T47D (cell line): ENCODE measurements at regions not wholly inside any gene's neighbourhood (a gene's known extent, or its start where the extent isn't known, plus 50 kb on each side); places are given as distances from the start of the nearest gene placed in this dataset.

Source experiments
- DNase-seq, 2 experiments: peaks; one replicate each; pipeline versions ENCODE4 v3.0.0 to v3.0.0-alpha.2; 2011 to 2012; ENCODE audit warnings: low read depth in 1 of 2, low spot score in 1 of 2
- JUND ChIP-seq: IDR thresholded peaks from 2 replicates; pipeline ENCODE4 v1.6.1; 2012; ENCODE audit warnings: low read depth
- in situ Hi-C: cut with HindIII; loops from 2 replicates; pipeline ENCODE4 v1.10.0; 2016; ENCODE audit warnings: low sequenced_read_pairs, low pct_unique_long_range_greater_than_20kb

DNA sequence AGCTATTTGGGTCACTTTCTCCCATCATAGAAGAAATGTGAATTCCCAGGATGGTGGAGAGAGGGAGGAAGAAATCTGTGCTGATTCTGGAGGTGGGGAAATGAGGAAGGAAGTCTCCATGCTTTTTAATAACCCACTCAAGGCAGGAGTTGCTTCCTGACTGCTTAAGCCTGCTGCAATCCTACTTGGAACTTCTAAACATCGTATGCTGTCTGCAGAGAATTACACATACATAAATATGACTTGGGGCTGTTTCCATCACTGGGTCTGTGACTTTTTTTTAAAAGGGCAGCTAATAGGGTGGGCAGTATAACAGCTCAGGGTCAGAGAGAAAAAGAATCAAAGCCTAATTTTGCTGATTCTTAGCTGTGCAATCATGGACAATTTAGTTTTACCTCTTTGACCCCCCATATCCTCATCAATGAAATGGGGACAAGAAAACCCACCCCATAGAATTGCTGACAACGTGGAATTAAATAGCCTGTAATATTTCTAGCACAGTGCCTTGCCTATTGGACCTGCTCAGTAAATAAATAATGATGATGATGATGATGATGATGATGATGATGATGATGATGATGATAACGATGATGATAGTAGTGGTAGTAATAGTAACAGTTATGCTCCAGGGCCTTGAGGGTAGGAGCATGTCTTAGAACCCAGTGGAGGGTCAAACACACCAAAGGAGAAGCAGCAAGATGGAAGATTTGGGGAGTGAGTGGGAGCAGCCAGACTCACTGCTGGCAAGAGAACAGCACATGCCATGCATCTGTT is 166.7 kb upstream of the LRFN2 start:
- no peak for TF ChIP-seq JUND
- in situ Hi-C loops = no loop called here
- DNase-seq = no peak

DNA sequence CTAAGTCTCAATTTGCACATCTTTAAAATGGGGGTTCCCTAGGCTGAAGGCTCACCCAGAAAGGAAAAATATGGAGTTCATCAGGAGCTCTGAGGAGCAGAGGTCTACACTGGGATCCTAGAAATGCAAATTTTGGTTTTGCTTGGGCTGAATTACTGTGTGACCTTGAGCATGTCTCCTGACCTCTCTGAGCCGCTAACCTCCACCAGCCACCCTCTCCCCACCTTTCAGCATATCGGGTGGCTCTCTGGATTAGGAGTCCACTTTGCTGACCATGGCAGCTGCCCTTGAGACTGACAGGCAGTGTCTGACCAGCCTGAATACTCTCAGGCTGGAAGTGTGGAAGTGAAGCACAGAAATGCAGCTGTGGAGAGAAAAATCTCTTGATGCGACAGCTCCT is 165.9 kb upstream of the LRFN2 start:
- no peak for DNase-seq
- no peak for TF ChIP-seq JUND
- in situ Hi-C loops = no loop called here

GRCh38 chr6:40744835-40745234 is 157.7 kb upstream of the LRFN2 start:
- in situ Hi-C loops = no loop called here
- no peak for DNase-seq
- TF ChIP-seq JUND = no peak

GRCh38 chr6:40743690-40744446 is 156.7 kb upstream of the LRFN2 start:
- TF ChIP-seq JUND = no peak
- in situ Hi-C loops = no loop called here
- DNase-seq = no peak

DNA sequence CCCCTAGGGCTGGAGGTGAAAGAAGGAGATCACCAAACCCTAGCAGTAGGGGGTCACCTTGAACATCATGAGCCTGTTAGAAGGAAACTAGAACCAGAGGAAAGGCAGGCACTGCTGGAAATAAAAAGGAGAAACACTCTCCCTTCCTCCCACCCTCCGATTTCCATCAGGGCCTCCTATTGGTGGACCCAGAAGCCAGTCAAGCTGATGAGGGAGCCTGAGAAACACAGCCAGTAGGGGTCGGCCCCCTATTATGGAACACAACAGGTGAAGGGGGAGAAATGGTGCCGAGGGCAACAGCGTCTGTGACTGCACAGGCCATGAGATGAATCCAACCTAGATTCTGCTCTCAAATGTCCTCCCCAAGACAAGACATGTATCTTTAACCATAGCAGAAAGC is 156.1 kb upstream of the LRFN2 start:
- in situ Hi-C loops = no loop called here
- TF ChIP-seq JUND = no peak
- DNase-seq = no peak

GRCh38 chr6:40740518-40740917 is 153.4 kb upstream of the LRFN2 start:
- no peak for DNase-seq
- no peak for TF ChIP-seq JUND
- in situ Hi-C loops = no loop called here

- no peak for TF ChIP-seq JUND
- DNase-seq = no peak
- in situ Hi-C loops = no loop called here
Observed at GRCh38 chr6:40738551-40739193, 151.5 kb upstream of the LRFN2 start.

DNA sequence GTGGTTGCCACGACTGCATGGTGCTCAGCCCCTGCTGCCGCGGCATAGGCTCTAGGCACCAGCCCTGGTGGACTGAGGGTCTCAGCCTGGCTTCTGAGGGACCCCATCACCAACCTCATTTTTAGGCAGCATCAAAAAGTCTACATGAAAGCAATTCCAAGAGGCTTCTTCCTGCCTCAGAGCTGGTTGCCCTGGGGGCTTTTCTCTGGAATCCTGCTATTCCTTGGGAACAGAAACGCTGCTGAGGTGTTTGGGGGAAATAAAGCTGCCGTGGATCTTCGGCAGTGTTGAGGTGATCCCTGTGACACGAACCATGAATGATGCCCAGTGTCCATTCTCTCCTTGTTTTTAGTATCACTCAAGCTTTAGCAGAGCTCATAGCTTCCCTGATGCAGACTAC is 148.4 kb upstream of the LRFN2 start:
- in situ Hi-C loops = no loop called here
- DNase-seq = no peak
- no peak for TF ChIP-seq JUND

DNA sequence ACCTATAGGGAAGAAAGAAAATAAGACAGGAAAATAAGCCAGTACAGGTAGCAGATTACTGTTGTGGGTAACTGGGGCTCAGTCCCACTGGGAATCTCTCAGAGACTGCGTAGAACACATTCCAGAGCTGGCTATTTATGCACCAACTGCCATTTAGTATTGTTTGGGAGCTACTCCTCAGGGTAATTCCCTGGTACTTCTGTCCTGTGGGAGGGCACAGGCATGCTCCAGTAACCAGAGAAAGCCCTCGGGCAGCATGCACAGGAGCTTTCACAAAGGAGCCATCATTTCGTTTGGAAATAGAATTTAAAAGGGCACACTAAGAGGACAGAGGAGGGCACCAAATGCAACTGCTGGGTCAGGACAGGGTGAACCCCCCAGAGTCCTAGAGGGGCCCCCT is 148.0 kb upstream of the LRFN2 start:
- no peak for TF ChIP-seq JUND
- in situ Hi-C loops = no loop called here
- DNase-seq = no peak

GRCh38 chr6:40734607-40735006 is 147.4 kb upstream of the LRFN2 start:
- TF ChIP-seq JUND = no peak
- in situ Hi-C loops = no loop called here
- no peak for DNase-seq

DNA sequence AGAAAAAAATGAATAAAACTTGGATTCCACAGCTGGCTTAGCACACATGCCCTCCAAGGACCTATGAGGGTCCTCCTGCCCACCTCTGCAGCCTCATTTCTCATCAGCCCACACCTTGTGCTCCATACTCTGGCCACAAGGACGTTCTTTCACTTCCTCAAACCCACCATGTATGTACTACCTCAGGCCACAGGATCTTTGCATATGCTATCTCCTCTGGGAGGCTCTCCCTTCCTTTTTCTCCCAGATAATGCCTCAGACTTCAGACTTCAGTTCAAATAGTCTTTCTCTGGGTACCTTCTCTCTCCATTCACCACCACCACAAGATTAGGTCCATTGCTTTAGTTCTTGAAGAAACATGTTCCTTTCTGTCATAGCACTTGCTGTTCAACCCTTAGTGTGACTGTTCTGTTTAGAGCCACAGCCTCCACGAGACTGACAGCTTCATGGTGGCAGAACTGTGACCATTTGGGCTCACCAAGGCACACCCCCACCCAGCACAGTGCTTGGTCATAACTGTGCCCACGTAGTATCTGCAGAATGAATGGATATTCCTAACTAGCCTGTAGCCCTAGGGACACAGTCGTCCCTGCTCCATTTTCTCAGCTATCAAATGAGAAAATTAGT is 146.7 kb upstream of the LRFN2 start:
- in situ Hi-C loops = no loop called here
- DNase-seq = no peak
- TF ChIP-seq JUND = no peak

- in situ Hi-C loops = no loop called here
- DNase-seq = no peak
- no peak for TF ChIP-seq JUND
Observed at GRCh38 chr6:40733290-40733689, 146.1 kb upstream of the LRFN2 start.

- in situ Hi-C loops = no loop called here
- DNase-seq = no peak
- no peak for TF ChIP-seq JUND
Observed at GRCh38 chr6:40732878-40733277, 145.7 kb upstream of the LRFN2 start.
